DMS79 treated with DMSO at 0.1 percent for 48 hours (cell line): ENCODE measurements at regions not wholly inside any gene's neighbourhood (a gene's known extent, or its start where the extent isn't known, plus 50 kb on each side); places are given as distances from the start of the nearest gene placed in this dataset.

Source experiments
- DNase-seq: peaks from one replicate; lab custom pipeline; 2025; lab: John Stamatoyannopoulos, UW

DNA sequence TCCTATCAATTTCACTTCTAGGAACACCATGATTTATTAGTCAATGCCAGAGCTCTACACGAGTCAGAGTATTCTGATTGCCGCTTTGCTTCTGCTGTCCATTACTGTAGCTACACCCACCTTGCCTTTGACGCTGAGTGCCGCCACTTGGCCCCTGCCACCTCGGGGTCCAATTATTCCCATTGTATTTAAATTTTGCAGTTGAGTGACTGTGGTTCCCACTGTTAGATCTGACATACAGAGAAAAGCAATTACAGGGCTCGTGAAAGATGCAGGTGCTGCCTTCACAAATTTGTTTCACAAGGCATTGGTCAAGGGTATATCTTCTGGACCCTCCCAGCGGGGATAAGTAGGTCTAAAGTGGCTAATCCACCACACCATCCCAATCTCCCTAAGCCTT is 428.9 kb downstream of the SIPA1L2 start:
- DNase-seq: no peak

DNA sequence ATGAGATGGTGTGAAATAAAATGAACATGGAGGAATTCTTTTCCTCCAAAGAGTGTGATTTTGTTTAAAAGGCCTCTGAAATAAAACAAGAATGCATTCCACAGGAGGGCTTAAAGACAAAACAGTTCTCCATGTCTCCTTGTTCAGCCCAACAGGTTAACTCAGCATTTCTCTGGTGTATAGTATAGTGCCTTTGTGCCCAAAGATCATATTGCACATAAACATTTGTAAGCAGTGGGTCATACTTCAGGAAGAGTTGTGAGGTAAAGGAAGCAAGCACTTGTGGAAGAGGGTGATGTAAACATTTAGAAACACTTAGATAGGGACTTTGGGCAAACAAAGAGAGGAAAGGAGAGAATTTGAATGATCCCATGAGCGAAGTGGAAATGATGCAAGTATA is 433.9 kb downstream of the SIPA1L2 start:
- DNase-seq: no peak

DNA sequence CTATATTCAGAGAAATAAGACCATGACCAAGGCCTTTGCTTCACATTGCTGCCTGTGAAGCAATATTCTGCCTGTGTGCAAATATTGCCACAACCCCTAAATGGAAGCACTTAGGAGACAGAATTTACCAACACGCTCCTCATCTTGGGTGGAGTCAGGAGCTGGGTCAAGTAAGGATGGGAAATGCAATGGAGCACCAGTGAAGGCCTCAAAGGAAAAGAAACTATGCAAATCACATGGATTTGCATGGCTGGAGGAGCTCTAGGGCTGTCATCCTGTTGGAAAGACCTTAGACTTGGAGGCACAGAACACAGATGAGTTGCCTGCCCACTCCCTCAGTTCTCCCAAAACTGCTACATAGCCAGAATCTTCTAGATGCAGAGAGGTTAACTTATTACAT is 435.5 kb downstream of the SIPA1L2 start:
- DNase-seq: no peak

GRCh38 chr1:232193451-232193783 is 436.5 kb downstream of the SIPA1L2 start:
- DNase-seq: no peak

DNA sequence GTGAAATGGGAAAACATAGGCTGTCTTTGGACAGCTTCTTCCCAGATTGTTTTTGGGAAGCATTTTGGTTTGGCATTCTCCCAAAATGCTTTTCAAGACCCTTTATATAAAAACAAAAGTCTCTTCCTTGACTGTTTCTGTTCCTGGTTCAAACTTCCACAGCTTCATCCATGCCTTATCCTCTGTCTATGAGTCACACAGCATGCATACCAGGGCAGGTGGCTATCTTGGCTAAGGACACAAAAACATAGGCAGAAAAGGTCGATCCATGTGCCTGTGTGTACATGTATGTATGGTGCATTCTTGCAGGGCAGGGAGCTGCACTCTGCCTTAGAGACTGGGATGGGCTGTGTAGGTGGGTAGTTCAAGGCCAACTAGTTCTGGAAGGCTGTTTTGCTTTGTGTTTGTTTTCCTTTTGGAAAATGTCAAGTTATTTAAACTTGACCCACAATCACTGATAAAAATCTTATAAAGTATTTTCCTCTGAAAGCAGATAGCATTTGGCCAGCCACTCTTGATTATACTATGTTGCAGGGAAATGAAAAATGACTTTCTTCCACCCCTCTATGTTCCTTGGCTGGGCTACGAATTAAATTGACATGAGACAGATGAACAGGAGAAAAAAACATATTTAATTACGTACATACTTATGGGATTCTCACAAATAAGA is 437.0 kb downstream of the SIPA1L2 start:
- DNase-seq: no peak

DNA sequence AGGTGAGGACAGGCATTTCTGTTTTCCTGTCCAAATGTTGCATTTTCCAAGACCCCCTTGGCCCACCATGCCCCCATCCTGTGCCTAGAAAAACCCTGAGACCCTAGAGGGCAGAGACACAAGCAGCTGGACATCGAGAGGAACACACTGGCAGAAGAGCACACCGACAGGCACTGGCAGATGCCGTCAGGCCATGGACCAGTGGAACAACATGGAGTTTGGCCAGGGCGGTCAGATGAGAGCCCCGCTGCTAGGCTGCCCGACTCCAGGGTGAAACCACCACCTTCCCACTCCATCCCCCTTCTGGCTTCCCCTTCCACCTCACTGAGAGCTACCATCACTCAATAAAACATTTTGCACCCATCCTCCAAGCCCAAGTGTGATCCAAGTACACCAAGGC is 438.4 kb downstream of the SIPA1L2 start:
- DNase-seq: no peak

- peak; percentile 16 for DNase-seq
Measured at GRCh38 chr1:232188318-232188717, 441.6 kb downstream of the SIPA1L2 start.

DNA sequence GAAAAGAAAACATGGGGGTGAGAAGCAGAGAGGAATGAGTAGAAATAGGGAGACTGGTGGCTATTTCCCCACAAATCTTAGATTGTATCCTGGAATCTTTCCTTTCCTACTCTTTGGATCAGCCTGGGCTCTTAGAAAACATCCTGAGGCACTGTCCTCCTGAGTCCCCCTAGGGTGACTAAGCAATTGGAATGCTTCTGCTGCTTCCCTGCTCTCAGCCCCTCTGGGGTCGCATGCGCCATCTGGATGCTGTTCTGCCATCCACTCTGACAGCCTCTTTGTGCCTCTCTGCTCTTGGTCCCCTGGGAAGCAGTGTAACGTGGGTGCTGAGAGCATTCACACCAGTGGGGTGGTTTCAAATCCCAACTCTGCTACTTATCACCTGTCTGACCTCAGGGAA is 443.0 kb downstream of the SIPA1L2 start:
- DNase-seq: no peak

DNA sequence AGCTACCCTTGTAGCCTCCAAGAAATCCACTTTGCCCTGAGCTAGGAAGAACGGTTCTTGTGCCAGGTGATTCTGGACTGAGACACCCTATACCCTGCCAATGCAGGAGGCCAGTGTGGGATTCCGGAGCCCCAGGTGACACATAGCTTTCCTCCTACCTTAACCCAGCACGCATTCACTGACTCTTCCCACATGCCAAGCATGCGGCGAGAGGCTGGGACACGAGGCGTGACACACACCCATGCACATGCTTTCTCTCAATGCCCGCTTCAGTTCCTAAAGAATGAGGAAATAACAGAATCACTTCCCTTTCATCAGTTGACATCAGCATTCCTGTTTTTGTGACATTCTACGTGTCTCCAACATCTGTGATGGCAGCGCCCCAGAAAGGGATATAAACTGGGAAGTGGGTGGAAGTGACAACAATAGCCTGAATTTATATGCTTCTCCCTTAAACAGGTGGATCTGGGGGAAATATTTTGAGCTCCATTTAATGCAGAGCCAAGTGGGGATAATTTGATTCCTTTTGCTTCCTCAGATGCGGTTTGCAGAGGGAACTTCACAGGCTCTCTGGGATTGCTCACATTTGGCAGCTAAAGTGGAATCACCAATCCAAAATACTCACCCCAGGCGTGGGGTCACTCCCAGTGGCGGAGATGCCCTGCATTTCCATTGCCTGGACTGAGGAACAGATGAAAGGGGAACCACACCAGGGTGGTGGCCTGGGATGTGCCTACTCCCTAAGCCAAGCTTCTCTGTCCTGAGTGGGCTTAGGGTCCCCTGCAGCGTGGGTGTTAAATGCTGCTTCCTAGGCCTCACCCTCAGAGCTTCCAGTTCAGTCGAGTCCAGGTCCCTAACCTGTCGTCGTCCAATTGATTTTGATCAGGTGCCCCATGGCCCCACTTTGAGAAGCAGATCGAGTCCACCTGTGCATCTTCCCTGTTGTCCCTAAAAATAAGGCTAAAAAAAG is 445.1 kb downstream of the SIPA1L2 start:
- no peak for DNase-seq

GRCh38 chr1:232183802-232184201 is 446.1 kb downstream of the SIPA1L2 start:
- no peak for DNase-seq

GRCh38 chr1:232183266-232183800 is 446.6 kb downstream of the SIPA1L2 start:
- DNase-seq: no peak

- no peak for DNase-seq
Measured at GRCh38 chr1:232182236-232182635, 447.7 kb downstream of the SIPA1L2 start.

DNA sequence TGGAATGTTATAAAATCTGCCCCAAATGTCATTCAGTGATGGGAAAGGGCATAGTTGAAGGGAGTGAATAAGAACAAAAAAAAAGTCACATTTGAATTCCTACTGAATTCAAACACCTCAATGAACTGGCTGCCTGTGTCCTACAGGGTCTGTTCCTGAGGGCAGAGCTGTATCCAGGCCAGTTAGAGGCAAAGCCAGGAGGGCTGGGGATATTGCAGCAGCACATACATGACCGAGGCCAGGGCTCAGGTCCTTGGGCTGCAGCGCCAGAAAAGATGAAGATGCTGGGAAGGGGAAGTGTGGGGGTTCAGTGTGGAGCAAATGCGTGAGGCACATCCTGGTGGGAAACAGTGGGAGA is 449.2 kb downstream of the SIPA1L2 start:
- DNase-seq: no peak

DNA sequence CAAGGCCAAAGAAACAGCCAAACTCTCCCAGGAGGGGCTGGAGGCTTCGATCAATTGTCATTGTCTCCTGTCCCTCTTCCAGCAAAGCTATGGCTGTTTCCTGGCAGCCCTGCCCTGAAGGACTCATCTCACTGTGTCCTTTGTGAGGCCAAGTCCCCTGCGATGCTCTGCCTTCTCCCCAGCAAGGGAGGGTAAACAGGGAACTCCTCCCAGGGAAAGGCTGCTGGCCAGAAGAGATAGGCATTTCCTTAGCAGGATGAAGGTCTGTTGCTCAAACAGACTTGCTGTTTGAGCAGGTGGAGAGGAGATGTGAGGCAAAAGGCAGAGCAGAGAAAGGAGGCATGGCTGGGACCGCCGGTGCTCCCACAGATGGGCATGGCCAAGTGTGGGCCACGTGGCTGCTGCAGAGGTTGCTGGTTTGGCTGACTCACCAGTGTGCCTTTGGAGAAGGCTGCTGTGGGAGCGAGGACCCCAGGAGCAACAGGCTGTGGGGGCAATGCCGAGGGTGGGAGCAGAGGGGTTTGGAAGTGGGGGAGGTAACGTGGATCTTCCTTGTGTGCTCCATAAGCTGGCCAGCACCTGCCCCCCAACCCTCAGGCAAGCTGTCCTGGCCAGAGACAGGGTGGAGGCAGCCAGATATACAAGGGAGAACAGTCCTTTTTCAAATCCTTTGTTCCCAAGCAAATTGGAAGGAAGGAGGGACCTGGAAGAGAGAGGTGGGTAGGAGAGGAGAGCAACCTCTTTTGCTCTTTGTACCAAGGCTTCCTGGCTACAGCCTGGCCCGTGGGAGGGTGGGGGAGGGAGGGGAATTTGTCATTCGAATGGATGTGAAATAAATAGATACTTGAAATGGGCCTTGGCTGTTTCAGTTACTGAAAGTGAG is 449.8 kb downstream of the SIPA1L2 start:
- DNase-seq: peak; percentile 80

DNA sequence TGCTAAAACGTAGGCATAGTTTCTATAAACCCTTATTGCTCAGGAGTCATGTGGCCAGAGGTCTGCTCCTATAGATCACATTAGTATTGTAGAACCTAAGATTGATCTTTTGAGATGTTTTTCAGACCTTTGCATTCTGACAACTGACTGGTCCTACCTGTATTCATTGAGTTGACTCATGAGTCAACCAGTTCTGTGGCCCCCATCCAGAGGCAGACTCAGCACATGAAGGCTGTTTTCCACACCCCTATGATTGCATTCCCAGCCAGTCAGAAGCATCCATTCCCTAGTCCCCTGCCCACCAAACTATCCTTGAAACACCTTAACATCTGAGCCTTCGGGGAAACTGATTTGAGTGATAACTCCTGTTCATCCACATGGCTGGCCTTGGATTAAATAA is 451.7 kb downstream of the SIPA1L2 start:
- DNase-seq: no peak

GRCh38 chr1:232177438-232177837 is 452.5 kb downstream of the SIPA1L2 start:
- DNase-seq: no peak

GRCh38 chr1:232176222-232176621 is 453.7 kb downstream of the SIPA1L2 start:
- DNase-seq: no peak

DNA sequence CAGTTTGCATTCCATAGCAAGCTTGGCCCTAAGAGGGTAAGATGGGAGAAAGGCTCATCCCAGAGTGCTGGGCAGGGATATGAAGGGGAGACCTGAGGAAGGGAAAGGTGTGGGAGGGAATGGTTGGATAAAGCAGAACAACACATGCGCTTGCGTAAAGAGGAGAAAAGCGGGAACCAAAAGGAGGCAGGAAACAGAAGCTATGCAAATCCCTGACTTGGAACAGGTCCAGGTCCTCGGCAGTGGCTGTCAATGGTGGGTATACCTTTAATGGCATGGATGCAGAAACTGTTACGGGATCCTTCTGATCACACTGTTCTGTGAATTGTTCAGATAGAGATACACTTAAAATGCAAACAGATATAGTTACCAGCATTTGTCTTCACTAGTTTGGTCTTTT is 455.6 kb downstream of the SIPA1L2 start:
- DNase-seq: no peak

DNA sequence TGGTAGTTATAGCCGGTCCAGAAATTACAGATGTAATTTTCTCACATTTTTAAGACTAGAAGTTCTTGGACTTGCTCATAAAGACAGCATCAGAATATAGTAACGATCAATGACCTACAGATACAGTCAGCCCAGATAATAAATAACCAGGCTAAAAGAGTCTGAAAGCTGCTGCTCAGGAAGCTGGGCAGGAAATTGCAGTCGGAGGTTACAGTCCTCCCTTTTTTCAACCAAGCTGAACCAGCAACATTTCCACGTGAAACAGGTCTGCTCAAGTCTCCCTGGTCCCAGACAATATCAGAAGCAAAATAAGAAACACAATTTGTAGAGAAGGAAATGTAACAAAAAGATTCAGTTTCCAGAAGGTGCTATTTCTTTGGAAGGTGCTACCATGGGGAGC is 457.4 kb downstream of the SIPA1L2 start:
- no peak for DNase-seq

- DNase-seq: no peak
Measured at GRCh38 chr1:232170909-232171308, 459.0 kb downstream of the SIPA1L2 start.

DNA sequence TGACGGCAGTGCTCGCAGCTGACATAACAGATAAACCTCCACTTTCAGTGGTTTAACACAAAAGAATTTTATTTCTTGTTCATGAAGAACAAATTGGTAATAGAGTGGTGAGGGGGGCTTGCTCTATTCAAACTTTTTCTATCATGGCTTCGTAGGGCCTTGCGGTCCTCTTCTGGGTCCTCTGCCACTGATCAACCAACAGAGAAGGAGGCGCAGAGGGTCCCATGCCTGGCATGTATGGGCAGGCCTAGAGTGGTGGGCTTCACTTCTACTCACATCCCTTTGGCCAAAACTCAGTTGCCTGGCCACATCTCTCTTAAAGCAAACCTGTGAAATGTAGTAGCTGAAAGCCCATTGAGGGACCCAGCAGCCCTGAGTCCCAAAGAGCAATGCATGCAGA is 460.5 kb downstream of the SIPA1L2 start:
- no peak for DNase-seq

DNA sequence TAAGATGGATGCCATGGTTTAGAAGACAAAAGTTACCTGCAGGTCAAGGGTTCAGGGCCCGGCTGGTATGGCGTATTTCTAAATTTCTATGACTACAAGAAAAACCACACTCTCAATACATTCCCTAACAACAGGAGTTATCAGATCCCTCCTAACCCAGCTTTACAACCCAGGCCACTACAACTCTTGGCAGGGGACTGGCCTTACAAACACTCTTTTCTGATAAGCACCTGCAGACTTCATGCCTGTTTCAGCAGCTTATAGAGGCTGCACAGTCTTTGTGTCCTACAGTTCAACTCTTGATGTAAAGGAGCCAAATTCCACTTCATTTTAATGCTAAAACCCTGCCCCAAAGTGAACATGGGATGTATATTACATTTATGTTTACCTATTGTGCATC is 461.4 kb downstream of the SIPA1L2 start:
- no peak for DNase-seq
